HG03457 (cell line): ENCODE measurements at regions not wholly inside any gene's neighbourhood (a gene's known extent, or its start where the extent isn't known, plus 50 kb on each side); places are given as distances from the start of the nearest gene placed in this dataset.
"Not testable (repeated sequence)": the region's sequence is repeated elsewhere in the genome, so short reads cannot be mapped to it uniquely, and the experiment has no call there.

ENCODE experiments used
- ATAC-seq: cut with Tn5 transposase; IDR thresholded peaks from one replicate; pipeline ENCODE4 v1.9.1; 2021; ENCODE audit warnings: moderate number of reproducible peaks; ENCODE audit not compliant: unreplicated experiment

GRCh38 chr6:137545073-137545472 lies 50.9 kb upstream of the OLIG3 start:
- no peak for ATAC-seq

GRCh38 chr6:137547186-137547585 lies 53.0 kb upstream of the OLIG3 start:
- no peak for ATAC-seq

- ATAC-seq = no peak
Observed at GRCh38 chr6:137547601-137548000, 53.4 kb upstream of the OLIG3 start.

- ATAC-seq = no peak
Observed at GRCh38 chr6:137549106-137549505, 54.9 kb upstream of the OLIG3 start.

GRCh38 chr6:137550535-137550934 lies 56.3 kb upstream of the OLIG3 start:
- ATAC-seq = no peak

- ATAC-seq = no peak
Observed at GRCh38 chr6:137552146-137552545, 58.0 kb upstream of the OLIG3 start.

- ATAC-seq = no peak
Observed at GRCh38 chr6:137552809-137553208, 58.6 kb upstream of the OLIG3 start.

- not testable (repeated sequence) for ATAC-seq
Observed at GRCh38 chr6:137559521-137560183, 65.5 kb upstream of the OLIG3 start.

GRCh38 chr6:137560184-137560563 lies 66.0 kb upstream of the OLIG3 start:
- no peak for ATAC-seq

- no peak for ATAC-seq
Observed at GRCh38 chr6:137568067-137568466, 73.9 kb upstream of the OLIG3 start.

- no peak for ATAC-seq
Observed at GRCh38 chr6:137570393-137570792, 76.2 kb upstream of the OLIG3 start.

- no peak for ATAC-seq
Observed at GRCh38 chr6:137571854-137572253, 77.7 kb upstream of the OLIG3 start.

GRCh38 chr6:137573739-137574138 lies 79.5 kb upstream of the OLIG3 start:
- no peak for ATAC-seq

GRCh38 chr6:137579612-137580011 lies 85.4 kb upstream of the OLIG3 start:
- no peak for ATAC-seq

- no peak for ATAC-seq
Observed at GRCh38 chr6:137581019-137581707, 87.0 kb upstream of the OLIG3 start.

GRCh38 chr6:137583519-137583918 lies 89.3 kb upstream of the OLIG3 start:
- ATAC-seq = not testable (repeated sequence)

GRCh38 chr6:137588472-137588871 lies 94.3 kb upstream of the OLIG3 start:
- no peak for ATAC-seq

- peak; percentile 100 for ATAC-seq
Observed at GRCh38 chr6:137589067-137589848, 95.1 kb upstream of the OLIG3 start.

GRCh38 chr6:137590684-137591083 lies 96.5 kb upstream of the OLIG3 start:
- ATAC-seq = no peak

- ATAC-seq = no peak
Observed at GRCh38 chr6:137601471-137601870, 107.3 kb upstream of the OLIG3 start.

GRCh38 chr6:137602313-137603197 lies 108.4 kb upstream of the OLIG3 start:
- no peak for ATAC-seq
